Dendritic cell treated with granulocyte-macrophage colony-stimulating factor and Interleukin-4, amounts not matched to agents 40 ng/mL and 50 ng/mL, for 4 days (primary cell): ENCODE measurements at regions not wholly inside any gene's neighbourhood (a gene's known extent, or its start where the extent isn't known, plus 50 kb on each side); places are given as distances from the start of the nearest gene placed in this dataset.
"Not testable (repeated sequence)": the region's sequence is repeated elsewhere in the genome, so short reads cannot be mapped to it uniquely, and the experiment has no call there.

Experiments used
- H3K27ac Mint-ChIP-seq: one replicate; pipeline ENCODE4 v1.8.0; 2022; ENCODE audit warnings: mild to moderate bottlenecking, mixed read lengths
- H3K27me3 Mint-ChIP-seq: one replicate; pipeline ENCODE4 v1.8.0; 2022; ENCODE audit warnings: mild to moderate bottlenecking, mixed read lengths
- H3K36me3 Mint-ChIP-seq: one replicate; pipeline ENCODE4 v1.8.0; 2022; ENCODE audit warnings: low read depth, mixed read lengths
- H3K4me1 Mint-ChIP-seq: one replicate; pipeline ENCODE4 v1.8.0; 2022; ENCODE audit warnings: low read depth, mixed read lengths
- H3K4me3 Mint-ChIP-seq: one replicate; pipeline ENCODE4 v1.8.0; 2022; ENCODE audit warnings: mild to moderate bottlenecking, moderate library complexity, mixed read lengths
- H3K9me3 Mint-ChIP-seq: one replicate; pipeline ENCODE4 v1.8.0; 2022; ENCODE audit warnings: mixed read lengths
- intact Hi-C: fragments of 100-400 bp; cut with micrococcal nuclease; formaldehyde crosslinking; loops from one replicate; pipeline ENCODE4 v1.15.0; 2022

- Mint-ChIP-seq H3K4me1 (no peaks in the 10 kb centered on the region), H3K27ac (no peak overlapping the region), H3K36me3 (no peaks in the 10 kb centered on the region), H3K9me3 (peaks cover 14% of the 10 kb centered on the region), H3K27me3 (peaks cover 10% of the 10 kb centered on the region), H3K4me3 (no peak overlapping the region)
- intact Hi-C loops: no loop called here
These were observed 214.3 kb upstream of the WSB1 start for GRCh38 chr17:27079660-27080059.

GRCh38 chr17:27081002-27081638 is 212.8 kb upstream of the WSB1 start:
- no peaks in the 10 kb centered on the region for H3K4me1 Mint-ChIP-seq
- intact Hi-C loops: no loop called here
- H3K27ac Mint-ChIP-seq: no peak overlapping the region
- H3K4me3 Mint-ChIP-seq: no peak overlapping the region
- no peaks in the 10 kb centered on the region for H3K36me3 Mint-ChIP-seq
- peaks cover 9% of the 10 kb centered on the region for H3K27me3 Mint-ChIP-seq
- H3K9me3 Mint-ChIP-seq: peaks cover 14% of the 10 kb centered on the region

GRCh38 chr17:27082023-27082774 is 211.7 kb upstream of the WSB1 start:
- Mint-ChIP-seq H3K27ac (no peak overlapping the region), H3K4me3 (no peak overlapping the region), H3K36me3 (no peaks in the 10 kb centered on the region), H3K4me1 (no peaks in the 10 kb centered on the region), H3K27me3 (peaks cover 8% of the 10 kb centered on the region), H3K9me3 (peaks cover 14% of the 10 kb centered on the region)
- intact Hi-C loops: no loop called here

- Mint-ChIP-seq H3K9me3 (peaks cover 13% of the 10 kb centered on the region), H3K27ac (no peak overlapping the region), H3K4me3 (no peak overlapping the region), H3K4me1 (no peaks in the 10 kb centered on the region), H3K36me3 (no peaks in the 10 kb centered on the region), H3K27me3 (peaks cover 7% of the 10 kb centered on the region)
- intact Hi-C loops: no loop called here
These were observed 211.1 kb upstream of the WSB1 start for GRCh38 chr17:27082775-27083154.

GRCh38 chr17:27083408-27084185 is 210.3 kb upstream of the WSB1 start:
- intact Hi-C loops: no loop called here
- Mint-ChIP-seq H3K27ac (no peak overlapping the region), H3K4me3 (no peak overlapping the region), H3K36me3 (no peaks in the 10 kb centered on the region), H3K4me1 (no peaks in the 10 kb centered on the region), H3K27me3 (peaks cover 7% of the 10 kb centered on the region), H3K9me3 (peaks cover 6% of the 10 kb centered on the region)

GRCh38 chr17:27085517-27085916 is 208.4 kb upstream of the WSB1 start:
- intact Hi-C loops: no loop called here

GRCh38 chr17:27086526-27086925 is 207.4 kb upstream of the WSB1 start:
- Mint-ChIP-seq H3K27me3 (peaks cover 9% of the 10 kb centered on the region), H3K4me1 (no peaks in the 10 kb centered on the region), H3K4me3 (no peak overlapping the region), H3K36me3 (no peaks in the 10 kb centered on the region), H3K27ac (no peak overlapping the region), H3K9me3 (peaks cover 18% of the 10 kb centered on the region)
- intact Hi-C loops: no loop called here

More at GRCh38 chr17:27085517-27085916, 208.4 kb upstream of the WSB1 start:
- no peak overlapping the region for H3K4me3 Mint-ChIP-seq
- H3K27ac Mint-ChIP-seq: no peak overlapping the region
- H3K27me3 Mint-ChIP-seq: peaks cover 9% of the 10 kb centered on the region
- no peaks in the 10 kb centered on the region for H3K36me3 Mint-ChIP-seq
- H3K9me3 Mint-ChIP-seq: peaks cover 18% of the 10 kb centered on the region
- H3K4me1 Mint-ChIP-seq: no peaks in the 10 kb centered on the region

- intact Hi-C loops: no loop called here
- peaks cover 15% of the 10 kb centered on the region for H3K9me3 Mint-ChIP-seq
- no peaks in the 10 kb centered on the region for H3K4me1 Mint-ChIP-seq
- peaks cover 9% of the 10 kb centered on the region for H3K27me3 Mint-ChIP-seq
- H3K27ac Mint-ChIP-seq: no peak overlapping the region
- H3K4me3 Mint-ChIP-seq: no peak overlapping the region
- no peaks in the 10 kb centered on the region for H3K36me3 Mint-ChIP-seq
These were observed 205.8 kb upstream of the WSB1 start for GRCh38 chr17:27087935-27088766.

- intact Hi-C loops: no loop called here
- H3K4me3 Mint-ChIP-seq: no peak overlapping the region
- peaks cover 12% of the 10 kb centered on the region for H3K9me3 Mint-ChIP-seq
- H3K27me3 Mint-ChIP-seq: peaks cover 11% of the 10 kb centered on the region
- no peaks in the 10 kb centered on the region for H3K4me1 Mint-ChIP-seq
- H3K27ac Mint-ChIP-seq: no peak overlapping the region
- H3K36me3 Mint-ChIP-seq: no peaks in the 10 kb centered on the region
These were observed 205.2 kb upstream of the WSB1 start for GRCh38 chr17:27088767-27089078.

- intact Hi-C loops, H3K27ac Mint-ChIP-seq, H3K36me3 Mint-ChIP-seq, H3K4me1 Mint-ChIP-seq, H3K4me3 Mint-ChIP-seq: not testable (repeated sequence)
- Mint-ChIP-seq H3K9me3 (peaks cover 12% of the 10 kb centered on the region), H3K27me3 (peaks cover 11% of the 10 kb centered on the region)
These were observed 204.6 kb upstream of the WSB1 start for GRCh38 chr17:27089079-27089928.

- no peaks in the 10 kb centered on the region for H3K36me3 Mint-ChIP-seq
- intact Hi-C loops: no loop called here
These were observed 204.0 kb upstream of the WSB1 start for GRCh38 chr17:27089929-27090247.

GRCh38 chr17:27090450-27091042 is 203.4 kb upstream of the WSB1 start:
- H3K4me1 Mint-ChIP-seq, H3K27ac Mint-ChIP-seq, intact Hi-C loops, H3K4me3 Mint-ChIP-seq, H3K36me3 Mint-ChIP-seq: not testable (repeated sequence)
- H3K27me3 Mint-ChIP-seq: peaks cover 14% of the 10 kb centered on the region
- H3K9me3 Mint-ChIP-seq: peaks cover 12% of the 10 kb centered on the region

More at GRCh38 chr17:27089929-27090247, 204.0 kb upstream of the WSB1 start:
- Mint-ChIP-seq H3K9me3 (peaks cover 12% of the 10 kb centered on the region), H3K4me3 (no peak overlapping the region), H3K27ac (no peak overlapping the region), H3K4me1 (no peaks in the 10 kb centered on the region), H3K27me3 (peaks cover 11% of the 10 kb centered on the region)

GRCh38 chr17:27091043-27091497 is 202.8 kb upstream of the WSB1 start:
- H3K27ac Mint-ChIP-seq: no peak overlapping the region
- H3K4me3 Mint-ChIP-seq: no peak overlapping the region
- intact Hi-C loops: no loop called here
- no peaks in the 10 kb centered on the region for H3K36me3 Mint-ChIP-seq
- H3K27me3 Mint-ChIP-seq: peaks cover 18% of the 10 kb centered on the region
- peaks cover 12% of the 10 kb centered on the region for H3K9me3 Mint-ChIP-seq
- H3K4me1 Mint-ChIP-seq: no peaks in the 10 kb centered on the region
